ENCODE measurements at regions not wholly inside any gene's neighbourhood (a gene's known extent, or its start where the extent isn't known, plus 50 kb on each side); places are given as distances from the start of the nearest gene placed in this dataset.

DNA sequence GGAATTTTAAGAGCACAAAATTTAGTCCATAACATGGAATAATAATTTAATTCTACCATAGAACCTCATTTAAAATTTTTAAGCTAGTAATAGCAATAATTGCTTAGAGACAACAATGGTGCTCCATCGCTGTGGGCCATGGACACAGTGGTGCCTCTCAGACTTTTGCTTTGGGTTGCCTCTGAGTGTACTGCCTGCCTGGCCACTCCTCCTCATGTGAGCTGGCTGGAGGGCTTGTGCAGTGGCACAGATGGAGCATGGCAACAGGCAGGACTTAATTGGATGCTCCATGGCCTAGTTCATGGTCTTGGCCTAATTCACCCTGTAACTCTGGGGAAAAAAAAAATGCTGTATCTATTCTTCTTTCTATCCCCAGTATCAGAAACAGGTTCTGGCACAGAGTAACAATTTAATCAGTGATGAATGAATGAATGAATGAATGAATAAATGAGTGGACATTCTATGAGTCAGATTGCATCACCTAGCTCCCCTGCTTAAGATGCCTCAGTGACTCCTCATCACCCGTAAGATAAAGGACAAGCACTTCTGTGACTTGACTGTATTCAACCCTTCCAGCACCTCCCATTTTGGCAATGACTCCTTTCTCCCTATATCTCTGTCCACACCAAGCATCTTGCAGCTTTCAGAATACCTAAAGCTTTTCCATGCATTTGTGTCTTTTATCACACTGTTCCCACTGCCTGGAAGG is 211.8 kb upstream of the SLC14A2 start:
- TF ChIP-seq CTCF (conservative IDR thresholded peaks at IDR 0.05; ENCODE audit: low read depth, low read length), result no peak
- no peak for TF ChIP-seq BHLHE40 (IDR thresholded peaks at IDR 0.05; ENCODE audit: low read depth, low read length)
- no peak for TF ChIP-seq POLR2A (IDR thresholded peaks at IDR 0.05; ENCODE audit: low read depth, low read length)

All from IMR-90 (cell line).